IPS-15b (cell line): ENCODE measurements at regions not wholly inside any gene's neighbourhood (a gene's known extent, or its start where the extent isn't known, plus 50 kb on each side); places are given as distances from the start of the nearest gene placed in this dataset.

ENCODE experiments used
- H3K27me3 ChIP-seq: one replicate; pipeline ENCODE4 v1.6.1; 2013; ENCODE audit warnings: low read length; ENCODE audit not compliant: control insufficient read depth, insufficient read depth
- H3K36me3 ChIP-seq: one replicate; pipeline ENCODE4 v1.6.1; 2013; ENCODE audit warnings: low read length; ENCODE audit not compliant: control insufficient read depth, insufficient read depth
- H3K4me1 ChIP-seq: one replicate; pipeline ENCODE4 v1.6.1; 2013; ENCODE audit warnings: mild to moderate bottlenecking, low read length; ENCODE audit not compliant: control insufficient read depth, insufficient read depth
- H3K4me3 ChIP-seq: one replicate; pipeline ENCODE4 v1.5.1; 2013; ENCODE audit warnings: low read depth, low read length
- H3K9ac ChIP-seq: one replicate; pipeline ENCODE4 v1.6.1; 2013; ENCODE audit warnings: low read depth, mild to moderate bottlenecking, low read length
- H3K9me3 ChIP-seq: one replicate; pipeline ENCODE4 v1.6.1; 2013; ENCODE audit warnings: mild to moderate bottlenecking, low read length; ENCODE audit not compliant: control insufficient read depth, insufficient read depth

DNA sequence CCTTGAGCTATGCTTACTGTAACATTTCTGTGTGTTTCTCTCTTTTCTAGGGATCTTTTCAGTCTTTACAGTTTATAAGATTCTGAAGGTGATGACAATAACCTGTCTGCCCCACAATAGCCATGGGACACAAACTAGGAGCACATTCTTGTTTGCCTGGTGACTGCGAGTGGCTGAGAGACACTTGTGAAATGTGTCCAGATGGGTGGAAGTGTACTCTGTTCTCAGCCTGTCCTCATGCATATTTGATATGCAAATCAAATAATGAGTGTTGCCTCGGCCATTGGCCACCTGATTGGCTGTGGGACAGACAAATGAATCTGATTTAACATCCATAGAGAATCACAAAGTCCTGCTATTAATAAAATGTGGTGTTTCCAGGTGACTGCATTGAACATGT is 246.2 kb downstream of the HNMT start:
- no peak overlapping the region for H3K9ac ChIP-seq
- no peaks in the 10 kb centered on the region for H3K4me1 ChIP-seq

DNA sequence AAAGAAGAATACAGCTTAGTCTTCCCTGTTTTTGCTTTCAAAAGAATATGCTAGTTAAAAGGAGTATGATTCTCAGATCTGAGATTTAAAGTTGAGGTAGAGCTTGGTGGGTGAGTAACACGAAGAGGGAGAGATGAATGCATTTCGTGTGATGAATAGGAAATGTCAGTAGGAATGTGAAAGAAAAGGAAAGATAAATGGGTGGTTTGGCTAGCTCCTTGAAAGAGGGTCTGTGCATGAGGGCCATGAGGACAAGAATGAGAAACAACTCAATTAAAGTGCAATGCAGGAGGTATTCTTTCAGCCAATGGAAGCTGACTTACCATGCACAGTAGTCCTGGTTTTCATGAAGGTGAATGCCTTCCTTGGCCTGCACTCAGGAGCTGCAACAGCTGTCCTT is 248.2 kb downstream of the HNMT start:
- no peak overlapping the region for H3K4me3 ChIP-seq
- no peak overlapping the region for H3K9ac ChIP-seq
- H3K9me3 ChIP-seq = no peaks in the 10 kb centered on the region
- no peaks in the 10 kb centered on the region for H3K36me3 ChIP-seq
- no peaks in the 10 kb centered on the region for H3K27me3 ChIP-seq
- H3K4me1 ChIP-seq = no peaks in the 10 kb centered on the region

More for the DNA sequence above, 246.2 kb downstream of the HNMT start:
- H3K36me3 ChIP-seq = no peaks in the 10 kb centered on the region
- no peaks in the 10 kb centered on the region for H3K27me3 ChIP-seq
- H3K9me3 ChIP-seq = no peaks in the 10 kb centered on the region
- H3K4me3 ChIP-seq = no peak overlapping the region

- no peak overlapping the region for H3K9ac ChIP-seq
- no peaks in the 10 kb centered on the region for H3K9me3 ChIP-seq
- H3K4me1 ChIP-seq = no peaks in the 10 kb centered on the region
- H3K4me3 ChIP-seq = no peak overlapping the region
- H3K36me3 ChIP-seq = no peaks in the 10 kb centered on the region
- H3K27me3 ChIP-seq = no peaks in the 10 kb centered on the region
These were observed 248.8 kb downstream of the HNMT start for GRCh38 chr2:138213084-138213483.

- Histone ChIP-seq H3K9ac (no peak overlapping the region), H3K36me3 (no peaks in the 10 kb centered on the region), H3K9me3 (no peaks in the 10 kb centered on the region), H3K4me3 (no peak overlapping the region), H3K27me3 (no peaks in the 10 kb centered on the region), H3K4me1 (no peaks in the 10 kb centered on the region)
These were observed 249.4 kb downstream of the HNMT start for GRCh38 chr2:138213624-138214023.

- Histone ChIP-seq H3K27me3 (no peaks in the 10 kb centered on the region), H3K36me3 (no peaks in the 10 kb centered on the region), H3K9me3 (no peaks in the 10 kb centered on the region)
These were observed 251.7 kb downstream of the HNMT start for GRCh38 chr2:138215958-138216357.

GRCh38 chr2:138217975-138218374 is 253.7 kb downstream of the HNMT start:
- no peak overlapping the region for H3K4me3 ChIP-seq
- H3K4me1 ChIP-seq = no peaks in the 10 kb centered on the region
- no peaks in the 10 kb centered on the region for H3K9me3 ChIP-seq
- no peaks in the 10 kb centered on the region for H3K36me3 ChIP-seq
- no peaks in the 10 kb centered on the region for H3K27me3 ChIP-seq
- no peak overlapping the region for H3K9ac ChIP-seq

More at GRCh38 chr2:138215958-138216357, 251.7 kb downstream of the HNMT start:
- no peaks in the 10 kb centered on the region for H3K4me1 ChIP-seq
- H3K9ac ChIP-seq = no peak overlapping the region
- no peak overlapping the region for H3K4me3 ChIP-seq

GRCh38 chr2:138218397-138218796 is 254.1 kb downstream of the HNMT start:
- no peaks in the 10 kb centered on the region for H3K36me3 ChIP-seq
- H3K27me3 ChIP-seq = no peaks in the 10 kb centered on the region
- no peaks in the 10 kb centered on the region for H3K4me1 ChIP-seq
- H3K4me3 ChIP-seq = no peak overlapping the region
- H3K9ac ChIP-seq = no peak overlapping the region
- no peaks in the 10 kb centered on the region for H3K9me3 ChIP-seq

GRCh38 chr2:138219961-138220360 is 255.7 kb downstream of the HNMT start:
- Histone ChIP-seq H3K36me3 (no peaks in the 10 kb centered on the region), H3K27me3 (no peaks in the 10 kb centered on the region), H3K4me3 (no peak overlapping the region), H3K9me3 (no peaks in the 10 kb centered on the region), H3K9ac (no peak overlapping the region), H3K4me1 (no peaks in the 10 kb centered on the region)

DNA sequence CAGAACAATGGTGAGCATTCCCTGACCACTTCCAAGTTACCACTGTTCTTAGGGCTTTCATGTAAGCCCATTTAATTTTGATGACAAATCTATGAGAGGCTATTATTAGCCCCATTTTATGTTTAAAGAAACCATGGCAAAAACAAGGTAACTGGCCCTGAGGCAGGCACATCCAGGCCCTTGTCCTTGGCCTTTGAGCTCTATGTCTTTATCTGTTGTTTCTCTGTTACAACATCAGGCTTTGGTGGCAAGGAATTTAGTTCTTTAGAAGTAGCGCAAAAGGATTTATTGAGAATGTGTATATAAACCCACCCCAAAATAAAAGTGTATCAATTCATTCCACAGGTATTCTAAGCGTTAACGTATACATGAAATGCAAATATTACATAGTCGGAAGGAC is 257.1 kb downstream of the HNMT start:
- Histone ChIP-seq H3K4me1 (no peaks in the 10 kb centered on the region), H3K4me3 (no peak overlapping the region), H3K9me3 (no peaks in the 10 kb centered on the region), H3K9ac (no peak overlapping the region), H3K27me3 (no peaks in the 10 kb centered on the region), H3K36me3 (no peaks in the 10 kb centered on the region)

- H3K4me1 ChIP-seq = no peaks in the 10 kb centered on the region
- H3K9ac ChIP-seq = no peak overlapping the region
These were observed 259.0 kb downstream of the HNMT start for GRCh38 chr2:138223319-138223718.

GRCh38 chr2:138227195-138227594 is 262.9 kb downstream of the HNMT start:
- no peaks in the 10 kb centered on the region for H3K27me3 ChIP-seq
- H3K9ac ChIP-seq = no peak overlapping the region
- H3K4me3 ChIP-seq = no peak overlapping the region
- no peaks in the 10 kb centered on the region for H3K36me3 ChIP-seq
- no peaks in the 10 kb centered on the region for H3K9me3 ChIP-seq
- no peaks in the 10 kb centered on the region for H3K4me1 ChIP-seq

More at GRCh38 chr2:138223319-138223718, 259.0 kb downstream of the HNMT start:
- H3K27me3 ChIP-seq = no peaks in the 10 kb centered on the region
- H3K36me3 ChIP-seq = no peaks in the 10 kb centered on the region
- H3K4me3 ChIP-seq = no peak overlapping the region
- H3K9me3 ChIP-seq = no peaks in the 10 kb centered on the region

DNA sequence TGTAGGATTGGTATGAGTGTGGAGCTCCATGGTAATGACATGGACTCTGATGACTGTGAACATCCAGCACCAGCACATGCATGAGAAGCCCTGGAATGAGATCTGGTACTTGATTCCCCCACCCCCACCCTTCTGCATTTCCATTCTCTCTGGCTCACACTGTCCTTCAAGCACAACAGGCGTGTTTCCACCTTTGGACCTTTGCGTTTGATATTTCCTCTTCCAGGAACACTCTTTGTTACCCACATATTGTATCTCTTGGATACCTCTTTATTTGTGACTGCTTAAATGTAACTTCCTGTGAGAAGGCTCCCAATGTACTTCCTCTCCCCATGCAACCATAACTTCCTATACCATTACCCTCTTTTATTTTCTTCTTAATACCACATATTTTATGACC is 263.8 kb downstream of the HNMT start:
- no peaks in the 10 kb centered on the region for H3K9me3 ChIP-seq
- H3K36me3 ChIP-seq = no peaks in the 10 kb centered on the region
- H3K4me3 ChIP-seq = no peak overlapping the region
- H3K9ac ChIP-seq = no peak overlapping the region
- H3K4me1 ChIP-seq = no peaks in the 10 kb centered on the region
- no peaks in the 10 kb centered on the region for H3K27me3 ChIP-seq

- Histone ChIP-seq H3K4me1 (peaks cover 6% of the 10 kb centered on the region), H3K36me3 (no peaks in the 10 kb centered on the region), H3K4me3 (no peak overlapping the region), H3K9ac (no peak overlapping the region), H3K9me3 (no peaks in the 10 kb centered on the region), H3K27me3 (no peaks in the 10 kb centered on the region)
These were observed 267.3 kb upstream of the SPOPL start for GRCh38 chr2:138234265-138234664.
